Stomach (tissue), 4 donors: ENCODE measurements at regions not wholly inside any gene's neighbourhood (a gene's known extent, or its start where the extent isn't known, plus 50 kb on each side); places are given as distances from the start of the nearest gene placed in this dataset.

Experiments
- POLR2A ChIP-seq, 4 donors: fragments of 450-650 bp; IDR thresholded peaks; one replicate each; pipeline ENCODE4 v1.6.1; 2016; ENCODE audit warnings: antibody characterized with exemption in 4 of 4, control low read depth in 2 of 4, mild to moderate bottlenecking in 1 of 4, moderate library complexity in 1 of 4
- POLR2AphosphoS5 ChIP-seq, 3 donors: sonication (generic); formaldehyde crosslinking; IDR thresholded peaks; one replicate each; pipeline ENCODE4 v1.6.1; 2016; ENCODE audit warnings: antibody characterized with exemption in 3 of 3
- TF ChIP-seq, protein P1 (sequence below), 7 experiments: fragments of 450-650 bp in 4 of 7; fragments of 200-600 bp in 3 of 7; sonication (generic) in 3 of 7; IDR thresholded peaks; one replicate each; pipeline ENCODE4 v1.5.1; 2016 to 2019; ENCODE audit warnings: antibody characterized with exemption in 7 of 7, control low read depth in 2 of 7, mild to moderate bottlenecking in 1 of 7

DNA sequence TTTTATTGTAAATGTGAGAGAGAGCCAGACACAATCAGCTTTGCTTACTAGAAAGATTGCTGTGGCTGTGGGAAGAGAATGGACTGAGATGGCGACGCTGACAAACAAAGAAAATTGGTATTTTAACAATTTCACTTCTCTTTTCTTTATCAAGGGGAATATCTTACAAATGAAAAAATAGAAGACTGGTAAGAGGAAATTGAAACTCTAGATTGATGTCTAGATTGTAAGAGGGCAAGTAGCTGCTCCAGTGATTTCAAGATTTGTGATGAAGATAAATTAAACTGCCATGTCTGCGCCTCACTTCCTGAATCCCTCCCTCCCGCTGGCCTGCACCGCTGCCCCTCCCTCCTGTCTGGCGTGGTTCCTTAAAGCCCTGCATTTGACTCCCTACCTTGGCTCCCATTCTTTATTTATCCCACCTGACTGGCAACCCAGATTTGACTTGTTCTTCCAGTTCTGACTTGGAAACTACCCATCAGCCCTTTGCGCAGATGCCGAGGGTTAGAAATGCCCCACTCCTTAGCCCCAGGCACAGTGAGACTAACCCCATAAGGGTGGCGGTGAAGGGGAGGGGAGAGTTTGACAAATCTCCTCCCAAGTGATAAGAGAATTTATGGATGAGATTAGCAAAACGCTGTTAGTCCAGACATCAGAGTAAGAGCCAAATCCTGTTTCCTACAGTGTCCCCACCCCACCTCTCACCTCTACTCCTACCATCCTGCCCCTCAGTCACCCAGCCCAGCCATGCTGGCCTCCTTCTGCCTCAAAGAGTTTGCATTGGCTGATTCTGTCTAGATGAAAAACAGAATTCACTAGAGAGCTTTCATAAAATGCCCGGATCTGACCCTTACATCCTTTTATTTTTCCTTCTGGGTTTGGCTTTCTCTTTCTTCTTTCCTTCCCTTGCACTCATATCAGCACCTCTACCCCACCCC is 125.3 kb upstream of the ATF7IP start:
- TF ChIP-seq, protein P1, sequence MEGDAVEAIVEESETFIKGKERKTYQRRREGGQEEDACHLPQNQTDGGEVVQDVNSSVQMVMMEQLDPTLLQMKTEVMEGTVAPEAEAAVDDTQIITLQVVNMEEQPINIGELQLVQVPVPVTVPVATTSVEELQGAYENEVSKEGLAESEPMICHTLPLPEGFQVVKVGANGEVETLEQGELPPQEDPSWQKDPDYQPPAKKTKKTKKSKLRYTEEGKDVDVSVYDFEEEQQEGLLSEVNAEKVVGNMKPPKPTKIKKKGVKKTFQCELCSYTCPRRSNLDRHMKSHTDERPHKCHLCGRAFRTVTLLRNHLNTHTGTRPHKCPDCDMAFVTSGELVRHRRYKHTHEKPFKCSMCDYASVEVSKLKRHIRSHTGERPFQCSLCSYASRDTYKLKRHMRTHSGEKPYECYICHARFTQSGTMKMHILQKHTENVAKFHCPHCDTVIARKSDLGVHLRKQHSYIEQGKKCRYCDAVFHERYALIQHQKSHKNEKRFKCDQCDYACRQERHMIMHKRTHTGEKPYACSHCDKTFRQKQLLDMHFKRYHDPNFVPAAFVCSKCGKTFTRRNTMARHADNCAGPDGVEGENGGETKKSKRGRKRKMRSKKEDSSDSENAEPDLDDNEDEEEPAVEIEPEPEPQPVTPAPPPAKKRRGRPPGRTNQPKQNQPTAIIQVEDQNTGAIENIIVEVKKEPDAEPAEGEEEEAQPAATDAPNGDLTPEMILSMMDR (IDR thresholded peaks at IDR 0.05): no peak
- no peak for TF ChIP-seq POLR2A (IDR thresholded peaks at IDR 0.05)
- TF ChIP-seq POLR2AphosphoS5 (IDR thresholded peaks at IDR 0.05): no peak
